ENCODE measurements at regions not wholly inside any gene's neighbourhood (a gene's known extent, or its start where the extent isn't known, plus 50 kb on each side); places are given as distances from the start of the nearest gene placed in this dataset.

- no peak for DNase-seq (ENCODE audit: low spot score)
Observed at GRCh38 chr17:13405080-13405479, 196.6 kb downstream of the HS3ST3A1 start.

GRCh38 chr17:13403982-13404946 lies 197.5 kb downstream of the HS3ST3A1 start:
- no peak for DNase-seq (ENCODE audit: low spot score)

- DNase-seq (ENCODE audit: low spot score) = no peak
Observed at GRCh38 chr17:13400491-13400890, 201.2 kb downstream of the HS3ST3A1 start.

GRCh38 chr17:13398853-13399252 lies 202.9 kb downstream of the HS3ST3A1 start:
- no peak for DNase-seq (ENCODE audit: low spot score)

- no peak for DNase-seq (ENCODE audit: low spot score)
Observed at GRCh38 chr17:13398091-13398490, 203.6 kb downstream of the HS3ST3A1 start.

- DNase-seq (ENCODE audit: low spot score) = no peak
Observed at GRCh38 chr17:13395862-13396261, 205.9 kb downstream of the HS3ST3A1 start.

- no peak for DNase-seq (ENCODE audit: low spot score)
Observed at GRCh38 chr17:13395346-13395745, 206.4 kb downstream of the HS3ST3A1 start.

- DNase-seq (ENCODE audit: low spot score) = no peak
Observed at GRCh38 chr17:13393841-13394710, 207.7 kb downstream of the HS3ST3A1 start.

GRCh38 chr17:13387952-13388351 lies 213.8 kb downstream of the HS3ST3A1 start:
- DNase-seq (ENCODE audit: low spot score) = no peak

GRCh38 chr17:13387236-13387635 lies 214.5 kb downstream of the HS3ST3A1 start:
- DNase-seq (ENCODE audit: low spot score) = no peak

GRCh38 chr17:13385481-13385911 lies 216.2 kb downstream of the HS3ST3A1 start:
- DNase-seq (ENCODE audit: low spot score) = no peak

GRCh38 chr17:13384626-13385025 lies 217.1 kb downstream of the HS3ST3A1 start:
- DNase-seq (ENCODE audit: low spot score) = no peak

GRCh38 chr17:13378361-13378760 lies 223.4 kb downstream of the HS3ST3A1 start:
- no peak for DNase-seq (ENCODE audit: low spot score)

- DNase-seq (ENCODE audit: low spot score) = no peak
Observed at GRCh38 chr17:13374203-13375143, 227.3 kb downstream of the HS3ST3A1 start.

GRCh38 chr17:13372432-13372831 lies 229.3 kb downstream of the HS3ST3A1 start:
- no peak for DNase-seq (ENCODE audit: low spot score)

GRCh38 chr17:13367154-13367553 lies 234.6 kb downstream of the HS3ST3A1 start:
- no peak for DNase-seq (ENCODE audit: low spot score)

- no peak for DNase-seq (ENCODE audit: low spot score)
Observed at GRCh38 chr17:13365331-13365730, 236.4 kb downstream of the HS3ST3A1 start.

GRCh38 chr17:13363771-13364170 lies 238.0 kb downstream of the HS3ST3A1 start:
- no peak for DNase-seq (ENCODE audit: low spot score)

- DNase-seq (ENCODE audit: low spot score) = no peak
Observed at GRCh38 chr17:13362341-13363122, 239.2 kb downstream of the HS3ST3A1 start.

GRCh38 chr17:13359774-13360173 lies 242.0 kb downstream of the HS3ST3A1 start:
- no peak for DNase-seq (ENCODE audit: low spot score)

GRCh38 chr17:13355054-13355453 lies 246.7 kb downstream of the HS3ST3A1 start:
- DNase-seq (ENCODE audit: low spot score) = no peak

Data from ecto neural progenitor cell (in vitro differentiated cells).